ENCODE measurements at regions not wholly inside any gene's neighbourhood (a gene's known extent, or its start where the extent isn't known, plus 50 kb on each side); places are given as distances from the start of the nearest gene placed in this dataset.
"Not testable (repeated sequence)": the region's sequence is repeated elsewhere in the genome, so short reads cannot be mapped to it uniquely, and the experiment has no call there.

GRCh38 chr3:176839901-176840300 is 357.4 kb downstream of the TBL1XR1 start:
- Histone ChIP-seq H3K27ac (no peak overlapping the region), H3K4me3 (no peak overlapping the region)
- no peak for DNase-seq (ENCODE audit: low spot score)
- no peak for TF ChIP-seq CTCF (IDR thresholded peaks at IDR 0.05)

- TF ChIP-seq CTCF (IDR thresholded peaks at IDR 0.05) = no peak
- no peak overlapping the region for H3K4me3 ChIP-seq
- H3K27ac ChIP-seq = no peak overlapping the region
- no peak for DNase-seq (ENCODE audit: low spot score)
Measured at GRCh38 chr3:176839466-176839865, 357.8 kb downstream of the TBL1XR1 start.

GRCh38 chr3:176827244-176827643 is 370.0 kb downstream of the TBL1XR1 start:
- H3K27ac ChIP-seq; H3K4me3 ChIP-seq; DNase-seq (ENCODE audit: low spot score): not testable (repeated sequence)

- TF ChIP-seq CTCF (IDR thresholded peaks at IDR 0.05) = no peak
- DNase-seq (ENCODE audit: low spot score) = no peak
- no peak overlapping the region for H3K27ac ChIP-seq
- no peak overlapping the region for H3K4me3 ChIP-seq
Measured at GRCh38 chr3:176824811-176825210, 372.5 kb downstream of the TBL1XR1 start.

- no peak overlapping the region for H3K27ac ChIP-seq
- DNase-seq (ENCODE audit: low spot score) = no peak
- no peak for TF ChIP-seq CTCF (IDR thresholded peaks at IDR 0.05)
Measured at GRCh38 chr3:176820764-176821163, 376.5 kb downstream of the TBL1XR1 start.

GRCh38 chr3:176816937-176817336 is 380.3 kb downstream of the TBL1XR1 start:
- no peak for DNase-seq (ENCODE audit: low spot score)
- H3K27ac ChIP-seq = no peak overlapping the region
- TF ChIP-seq CTCF (IDR thresholded peaks at IDR 0.05) = no peak
- no peak overlapping the region for H3K4me3 ChIP-seq

More at GRCh38 chr3:176820764-176821163, 376.5 kb downstream of the TBL1XR1 start:
- no peak overlapping the region for H3K4me3 ChIP-seq

- no peak for DNase-seq (ENCODE audit: low spot score)
- H3K27ac ChIP-seq = no peak overlapping the region
- no peak overlapping the region for H3K4me3 ChIP-seq
- TF ChIP-seq CTCF (IDR thresholded peaks at IDR 0.05) = peak; percentile 12
Measured at GRCh38 chr3:176814285-176814684, 383.0 kb downstream of the TBL1XR1 start.

GRCh38 chr3:176807938-176808337 is 389.3 kb downstream of the TBL1XR1 start:
- TF ChIP-seq CTCF (IDR thresholded peaks at IDR 0.05) = no peak
- no peak overlapping the region for H3K4me3 ChIP-seq
- H3K27ac ChIP-seq = no peak overlapping the region
- no peak for DNase-seq (ENCODE audit: low spot score)
